ENCODE measurements at regions not wholly inside any gene's neighbourhood (a gene's known extent, or its start where the extent isn't known, plus 50 kb on each side); places are given as distances from the start of the nearest gene placed in this dataset.
"Not testable (repeated sequence)": the region's sequence is repeated elsewhere in the genome, so short reads cannot be mapped to it uniquely, and the experiment has no call there.

- no peak for DNase-seq (ENCODE audit: low spot score)
Observed at GRCh38 chr2:183630964-183631363, 506.7 kb downstream of the NUP35 start.

DNA sequence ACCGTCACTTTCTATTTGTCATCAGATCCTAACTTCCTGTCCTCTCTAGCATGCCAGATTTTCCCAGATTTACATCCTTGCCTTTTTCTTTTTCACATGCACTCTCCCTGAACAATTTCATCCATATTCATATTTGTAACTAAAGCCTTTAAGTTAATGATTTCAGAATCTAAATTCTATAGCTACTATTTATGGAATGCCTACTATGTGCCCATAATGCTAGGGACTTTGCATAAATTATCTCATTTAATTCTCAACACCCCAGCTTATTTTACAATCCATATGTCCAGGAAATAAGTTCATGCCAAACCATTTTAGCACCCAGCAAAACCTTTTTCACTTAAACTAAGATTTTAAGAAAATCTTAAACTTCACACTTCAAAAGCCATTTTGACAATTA, 531.9 kb downstream of the NUP35 start:
- no peak for DNase-seq (ENCODE audit: low spot score)

- peak; percentile 2 for DNase-seq (ENCODE audit: low spot score)
Observed at GRCh38 chr2:183665425-183665824, 541.2 kb downstream of the NUP35 start.

GRCh38 chr2:183666031-183666430, 541.8 kb downstream of the NUP35 start:
- DNase-seq (ENCODE audit: low spot score): peak; percentile 13

- DNase-seq (ENCODE audit: low spot score): no peak
Observed at GRCh38 chr2:183671233-183671632, 547.0 kb downstream of the NUP35 start.

GRCh38 chr2:183678908-183679307, 554.7 kb downstream of the NUP35 start:
- no peak for DNase-seq (ENCODE audit: low spot score)

DNA sequence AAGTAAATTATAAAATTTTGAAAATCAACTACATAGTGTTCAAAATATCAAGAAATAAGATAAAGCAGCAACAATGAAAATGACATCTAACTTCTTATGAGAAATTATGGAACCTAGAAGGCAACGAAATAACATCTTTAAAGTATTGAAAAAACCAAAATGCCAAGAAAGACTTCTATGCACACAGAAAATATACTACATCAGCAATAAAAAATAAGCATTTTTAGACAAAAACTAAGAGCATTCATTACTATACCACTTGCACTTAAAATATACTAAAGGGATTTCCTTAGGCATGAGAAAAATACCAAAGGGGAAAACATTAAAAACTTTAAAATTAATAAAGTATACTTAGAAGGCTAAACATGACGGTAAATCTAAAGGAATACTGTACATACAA, 556.3 kb downstream of the NUP35 start:
- DNase-seq (ENCODE audit: low spot score): no peak

DNA sequence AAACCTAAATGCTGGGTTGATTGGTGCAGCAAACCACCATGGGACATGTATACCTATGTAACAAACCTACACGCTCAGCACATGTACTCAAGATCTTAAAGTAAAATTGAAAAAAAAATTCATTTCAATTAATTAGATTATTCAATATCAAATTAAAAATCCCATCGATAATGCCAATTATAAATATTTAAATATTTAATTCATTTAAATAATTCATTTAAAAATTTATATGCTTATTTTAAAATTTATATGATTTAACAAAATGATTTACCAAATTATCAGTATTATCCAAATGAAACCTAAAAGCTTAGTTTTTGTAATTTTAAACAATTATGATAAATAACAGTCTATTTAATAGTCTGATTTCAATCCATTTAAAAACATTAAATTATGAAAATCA, 560.4 kb downstream of the NUP35 start:
- no peak for DNase-seq (ENCODE audit: low spot score)

- no peak for DNase-seq (ENCODE audit: low spot score)
Observed at GRCh38 chr2:183696028-183696427, 571.8 kb downstream of the NUP35 start.

- no peak for DNase-seq (ENCODE audit: low spot score)
Observed at GRCh38 chr2:183709829-183710228, 585.6 kb downstream of the NUP35 start.

- no peak for DNase-seq (ENCODE audit: low spot score)
Observed at GRCh38 chr2:183718246-183718645, 594.0 kb downstream of the NUP35 start.

GRCh38 chr2:183723278-183723677, 599.0 kb downstream of the NUP35 start:
- DNase-seq (ENCODE audit: low spot score): no peak

DNA sequence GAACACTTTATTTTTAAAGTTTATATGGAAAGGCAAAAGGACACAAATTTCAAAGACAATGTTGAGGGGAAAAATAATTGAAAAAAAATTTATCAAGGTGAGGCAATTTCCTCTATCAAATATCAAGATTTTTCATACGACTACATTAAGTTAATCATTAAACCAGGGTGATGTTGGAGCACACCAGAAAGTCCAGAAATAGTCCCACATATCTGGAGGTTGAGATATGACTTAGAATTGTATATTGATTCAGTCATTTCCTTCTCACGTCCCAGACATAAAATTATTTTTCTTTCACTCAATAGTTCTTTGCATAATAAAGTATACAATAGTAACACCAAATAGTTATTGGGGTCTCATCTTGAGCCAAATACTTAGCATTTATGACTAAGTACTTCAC, 605.1 kb downstream of the NUP35 start:
- DNase-seq (ENCODE audit: low spot score): no peak

DNA sequence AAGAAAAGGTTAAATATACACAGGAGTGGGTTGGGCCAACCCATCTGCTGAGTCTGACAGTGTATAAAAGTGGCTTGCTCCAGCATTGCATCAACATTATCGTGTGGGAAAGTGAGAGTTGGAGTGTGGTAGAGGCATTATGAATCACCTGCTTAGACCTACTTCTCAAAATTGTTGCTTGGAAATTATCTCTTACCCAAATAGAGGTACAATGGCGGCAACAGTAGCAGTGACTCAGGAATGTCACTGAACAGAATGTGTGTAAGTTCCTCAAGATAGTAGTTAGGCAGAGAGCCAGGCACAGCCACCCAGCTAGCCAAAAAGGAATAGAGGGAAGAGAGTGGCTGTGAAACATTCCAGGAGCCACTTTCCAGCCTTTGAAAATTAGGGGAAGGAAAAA, 616.0 kb downstream of the NUP35 start:
- no peak for DNase-seq (ENCODE audit: low spot score)

GRCh38 chr2:183752571-183752970, 628.3 kb downstream of the NUP35 start:
- no peak for DNase-seq (ENCODE audit: low spot score)

DNA sequence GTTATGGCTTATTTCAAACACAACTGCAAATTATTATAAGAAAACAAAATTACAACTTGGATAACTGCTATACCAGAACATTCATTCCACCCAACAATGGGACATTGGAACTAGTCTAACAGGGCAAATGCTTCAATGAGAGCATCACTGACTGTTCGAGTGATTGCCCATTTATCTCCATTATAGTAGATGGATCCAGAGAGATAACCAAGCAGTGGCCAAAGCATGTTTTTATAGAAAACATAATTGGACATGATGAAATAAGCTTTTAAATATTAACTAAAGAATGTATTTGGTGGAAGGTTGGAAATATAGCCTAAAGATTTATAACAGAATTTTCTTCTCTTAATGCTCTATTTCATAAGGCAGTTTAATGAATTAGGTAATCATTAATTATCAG, 634.8 kb downstream of the NUP35 start:
- DNase-seq (ENCODE audit: low spot score): no peak

DNA sequence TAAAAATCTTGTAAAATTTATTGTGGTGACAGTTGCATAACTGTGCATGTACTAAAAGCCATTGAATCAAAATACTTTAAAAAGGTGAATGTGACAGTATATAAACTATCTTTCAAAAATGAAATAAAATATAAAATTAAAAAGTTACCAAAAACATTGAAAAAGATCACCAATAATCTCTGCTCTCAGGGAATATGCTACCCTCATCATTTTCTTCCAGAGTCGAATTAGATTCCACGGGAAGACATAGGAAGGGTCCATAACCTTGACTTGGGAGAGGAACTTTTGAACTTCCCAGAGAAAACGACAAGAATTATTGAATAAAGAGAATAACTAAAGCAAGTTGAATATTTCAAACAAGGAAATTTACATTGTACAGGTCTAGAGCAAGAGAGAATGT, 649.5 kb downstream of the NUP35 start:
- DNase-seq (ENCODE audit: low spot score): no peak

DNA sequence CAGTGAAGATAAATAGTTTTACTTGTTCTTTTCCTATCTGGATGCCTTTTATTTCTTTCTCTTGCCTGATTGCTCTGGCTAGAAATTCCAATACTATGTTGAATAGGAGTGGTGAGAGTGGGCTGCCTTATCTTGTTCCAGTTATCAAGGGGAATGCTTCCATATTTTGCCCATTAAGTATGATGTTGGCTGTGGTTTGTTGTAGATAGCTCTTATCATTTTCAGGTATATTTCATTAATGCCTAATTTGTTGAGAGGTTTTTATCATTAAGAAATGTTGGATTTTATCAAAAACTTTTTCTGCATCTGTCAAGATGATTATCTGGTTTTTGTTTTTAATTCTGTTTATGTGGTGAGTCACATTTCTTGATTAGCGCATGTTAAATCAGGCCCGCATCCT, 655.8 kb downstream of the NUP35 start:
- DNase-seq (ENCODE audit: low spot score): no peak

- DNase-seq (ENCODE audit: low spot score): no peak
Observed at GRCh38 chr2:183782436-183782835, 658.2 kb downstream of the NUP35 start.

GRCh38 chr2:183788796-183789195, 664.6 kb downstream of the NUP35 start:
- not testable (repeated sequence) for DNase-seq (ENCODE audit: low spot score)

- DNase-seq (ENCODE audit: low spot score): not testable (repeated sequence)
Observed at GRCh38 chr2:183792165-183792924, 668.1 kb downstream of the NUP35 start.

GRCh38 chr2:183798535-183798934, 674.3 kb downstream of the NUP35 start:
- DNase-seq (ENCODE audit: low spot score): no peak

GRCh38 chr2:183799761-183800160, 675.5 kb downstream of the NUP35 start:
- DNase-seq (ENCODE audit: low spot score): no peak

DNA sequence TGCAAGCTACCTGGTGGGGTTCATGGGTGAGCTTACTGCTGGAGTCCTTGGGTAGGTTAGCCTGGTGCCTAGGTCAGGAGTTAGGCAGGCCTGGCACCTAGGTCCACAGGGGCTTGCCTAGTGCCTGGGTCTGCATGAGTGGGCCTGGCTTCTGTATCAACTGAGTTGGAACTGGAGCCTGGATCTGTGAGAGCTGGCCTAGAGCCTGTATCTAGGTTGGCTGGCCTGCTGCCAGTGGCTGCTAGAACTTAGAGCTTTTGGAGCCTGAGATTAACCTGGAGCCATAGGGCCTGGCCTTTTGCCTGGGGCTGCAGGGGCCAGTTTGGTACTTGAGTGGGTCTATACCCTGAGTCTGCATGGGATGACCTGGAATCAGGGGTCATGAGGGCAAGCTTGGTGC, 679.4 kb downstream of the NUP35 start:
- no peak for DNase-seq (ENCODE audit: low spot score)
